ENCODE measurements at regions not wholly inside any gene's neighbourhood (a gene's known extent, or its start where the extent isn't known, plus 50 kb on each side); places are given as distances from the start of the nearest gene placed in this dataset.

- TF ChIP-seq CTCF (IDR thresholded peaks at IDR 0.05 in 2 of 3, conservative IDR thresholded peaks at IDR 0.05 in 1 of 3; ENCODE audit: borderline replicate concordance in 1 of 3, insufficient read depth in 1 of 3, low read depth in 2 of 3, low read length in 2 of 3) (no peak), MAX (IDR thresholded peaks at IDR 0.05) (no peak), POLR2A (IDR thresholded peaks at IDR 0.05; ENCODE audit: borderline replicate concordance, extremely low read depth, insufficient read depth, insufficient read length) (no peak), TCF7L2 (IDR thresholded peaks at IDR 0.05; ENCODE audit: borderline replicate concordance, extremely low read depth, insufficient read depth, insufficient read length) (no peak), ZNF274 (IDR thresholded peaks at IDR 0.05; ENCODE audit: low read depth, low read length) (no peak), SIN3A (IDR thresholded peaks at IDR 0.05; ENCODE audit: low read depth) (no peak), EZH2 (IDR thresholded peaks at IDR 0.05) (no peak), POLR2AphosphoS5 (IDR thresholded peaks at IDR 0.05; ENCODE audit: low read depth, low read length) (no peak), REST (IDR thresholded peaks at IDR 0.05; ENCODE audit: low read depth) (no peak), CEBPB (IDR thresholded peaks at IDR 0.05; ENCODE audit: low read depth) (no peak), JUND (IDR thresholded peaks at IDR 0.05) (no peak), EZH2phosphoT487 (IDR thresholded peaks at IDR 0.05; ENCODE audit: borderline replicate concordance) (no peak), ELF1 (IDR thresholded peaks at IDR 0.05; ENCODE audit: borderline replicate concordance, low read depth) (no peak), ATF3 (IDR thresholded peaks at IDR 0.05) (no peak)
Measured at GRCh38 chr2:15047184-15047583, 414.7 kb downstream of the LRATD1 start.
